NCI-H187 (cell line): ENCODE measurements at regions not wholly inside any gene's neighbourhood (a gene's known extent, or its start where the extent isn't known, plus 50 kb on each side); places are given as distances from the start of the nearest gene placed in this dataset.
"Not testable (repeated sequence)": the region's sequence is repeated elsewhere in the genome, so short reads cannot be mapped to it uniquely, and the experiment has no call there.

ENCODE experiments used
- DNase-seq, 2 experiments: peaks; one replicate each; lab custom pipeline; 2025; lab: John Stamatoyannopoulos, UW

DNA sequence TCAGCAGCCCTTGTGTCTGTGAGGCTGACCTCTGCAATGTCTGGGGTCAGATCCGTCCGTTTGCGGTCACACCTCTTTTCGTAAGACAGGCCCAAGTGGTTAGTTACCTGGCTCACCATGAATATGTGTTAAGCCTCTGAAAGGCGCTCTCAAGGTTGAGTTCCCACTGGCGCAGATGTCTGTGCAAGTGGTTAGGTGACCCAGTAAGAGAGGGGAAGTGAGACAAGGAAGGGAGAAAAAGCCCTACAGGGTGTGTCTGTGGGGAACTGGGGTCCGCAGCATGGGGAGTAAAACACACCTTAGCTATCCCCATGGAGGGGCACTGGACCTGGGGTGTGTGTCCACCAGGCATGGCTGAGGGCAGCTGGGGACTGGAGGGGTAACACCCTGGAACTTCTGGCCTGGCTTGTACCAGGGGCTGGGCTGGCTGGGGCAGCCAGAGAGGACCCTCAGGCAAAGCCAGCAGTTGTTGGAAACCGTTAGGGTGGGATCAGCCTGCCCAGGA is 391.6 kb upstream of the PROK2 start:
- no peak for DNase-seq

DNA sequence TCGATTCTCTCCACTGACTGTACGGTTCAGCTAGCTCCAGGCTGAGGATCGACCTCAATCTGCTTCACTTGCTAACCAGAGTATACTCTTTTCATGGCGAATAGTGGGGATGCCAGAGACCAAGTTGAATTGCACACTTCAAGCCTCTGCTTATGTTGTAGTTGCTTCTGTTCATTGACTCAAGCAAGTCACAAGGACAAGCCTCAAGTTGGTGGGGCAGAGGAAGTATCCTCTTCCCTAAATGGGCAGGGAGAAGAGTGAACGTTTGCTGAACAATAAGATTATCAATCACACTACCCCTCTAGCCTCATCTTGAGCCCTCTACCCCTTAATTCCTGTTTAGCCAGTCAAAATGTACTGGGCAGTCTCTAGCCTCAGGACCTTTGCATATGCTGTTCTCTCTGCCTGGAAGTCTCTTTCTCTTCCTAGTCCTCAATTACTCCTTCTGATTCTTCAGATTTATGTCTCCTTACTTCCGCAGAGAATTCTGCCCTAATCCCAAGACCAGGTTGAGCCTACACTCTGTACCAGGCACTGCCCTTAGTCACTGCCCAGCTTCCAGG is 390.4 kb upstream of the PROK2 start:
- no peak for DNase-seq

DNA sequence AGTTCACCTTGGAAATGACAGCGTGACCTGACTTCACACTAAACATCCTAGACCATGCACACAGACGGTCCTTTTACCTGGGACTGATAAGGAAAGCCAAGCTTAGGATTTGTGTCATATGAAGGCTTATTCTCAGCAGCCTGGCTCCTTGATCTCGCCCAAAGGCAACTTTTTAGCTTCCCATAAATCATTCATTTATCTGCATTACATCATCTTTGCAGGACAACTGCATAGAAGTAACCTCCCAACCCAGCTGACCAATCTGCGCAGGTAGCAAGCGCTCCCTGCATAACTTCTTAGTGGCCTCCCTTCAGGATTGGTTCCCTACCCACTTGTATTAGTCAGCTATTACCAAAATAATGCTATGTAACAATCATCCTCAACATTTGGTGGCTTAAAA is 389.9 kb upstream of the PROK2 start:
- DNase-seq: no peak

DNA sequence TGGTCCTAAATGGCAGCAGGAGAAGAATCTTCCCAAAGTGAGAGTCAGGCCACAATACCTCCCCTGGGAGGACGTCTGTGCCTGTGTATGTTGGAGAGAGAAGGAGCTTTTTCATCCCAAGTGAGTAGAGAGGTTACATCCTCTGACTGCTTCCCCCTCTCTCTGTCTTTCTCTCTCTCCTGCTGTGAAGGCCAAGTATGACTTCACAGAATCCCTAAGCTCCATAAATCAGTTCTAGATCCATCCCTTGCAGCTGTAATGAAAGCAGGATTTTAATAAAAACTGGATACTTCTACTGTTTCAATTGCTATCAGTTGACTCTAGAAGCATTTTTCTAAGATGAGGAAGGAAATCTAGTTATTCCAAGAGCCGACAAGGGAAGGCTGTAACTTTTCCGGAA is 389.1 kb upstream of the PROK2 start:
- no peak for DNase-seq

DNA sequence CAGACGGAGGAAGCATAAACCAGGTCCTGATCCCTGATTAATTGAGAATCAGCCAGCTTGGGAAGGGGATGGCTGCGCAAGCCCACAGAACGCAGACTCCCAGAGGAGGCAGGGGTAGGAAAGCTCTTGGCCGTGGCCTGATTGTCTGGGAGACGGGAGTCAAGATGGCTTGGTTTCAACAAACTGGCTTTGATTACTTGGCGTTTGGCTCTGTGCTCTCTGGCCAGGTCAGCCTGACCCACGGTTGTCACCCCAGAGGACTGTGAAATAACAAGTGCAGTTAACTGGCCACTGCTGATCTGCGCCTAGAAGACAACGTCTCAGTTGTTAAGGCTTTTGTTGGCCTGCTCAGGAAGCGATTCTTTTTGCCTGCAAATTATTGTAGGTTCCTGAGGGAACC is 387.0 kb upstream of the PROK2 start:
- DNase-seq: no peak

DNA sequence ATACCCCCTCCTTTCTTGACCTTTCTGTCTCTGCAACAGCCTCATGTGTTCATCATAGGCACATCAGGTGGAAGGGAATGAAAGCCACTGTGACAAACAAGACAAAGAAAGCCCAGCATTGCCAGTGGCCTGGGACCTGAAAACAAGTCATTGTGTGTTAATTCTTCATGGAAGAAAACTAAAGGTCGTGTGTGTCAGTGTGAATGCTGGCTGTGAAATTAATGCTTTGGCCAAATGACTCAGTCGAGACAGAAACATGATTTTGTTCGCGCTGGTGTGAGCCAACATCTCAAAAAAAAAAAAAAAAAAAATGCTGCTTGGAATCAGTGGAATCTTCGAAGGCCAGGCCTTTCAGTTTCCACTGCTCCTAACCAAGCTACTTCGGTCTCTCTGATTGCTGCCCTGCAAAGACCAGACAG is 386.5 kb upstream of the PROK2 start:
- no peak for DNase-seq

DNA sequence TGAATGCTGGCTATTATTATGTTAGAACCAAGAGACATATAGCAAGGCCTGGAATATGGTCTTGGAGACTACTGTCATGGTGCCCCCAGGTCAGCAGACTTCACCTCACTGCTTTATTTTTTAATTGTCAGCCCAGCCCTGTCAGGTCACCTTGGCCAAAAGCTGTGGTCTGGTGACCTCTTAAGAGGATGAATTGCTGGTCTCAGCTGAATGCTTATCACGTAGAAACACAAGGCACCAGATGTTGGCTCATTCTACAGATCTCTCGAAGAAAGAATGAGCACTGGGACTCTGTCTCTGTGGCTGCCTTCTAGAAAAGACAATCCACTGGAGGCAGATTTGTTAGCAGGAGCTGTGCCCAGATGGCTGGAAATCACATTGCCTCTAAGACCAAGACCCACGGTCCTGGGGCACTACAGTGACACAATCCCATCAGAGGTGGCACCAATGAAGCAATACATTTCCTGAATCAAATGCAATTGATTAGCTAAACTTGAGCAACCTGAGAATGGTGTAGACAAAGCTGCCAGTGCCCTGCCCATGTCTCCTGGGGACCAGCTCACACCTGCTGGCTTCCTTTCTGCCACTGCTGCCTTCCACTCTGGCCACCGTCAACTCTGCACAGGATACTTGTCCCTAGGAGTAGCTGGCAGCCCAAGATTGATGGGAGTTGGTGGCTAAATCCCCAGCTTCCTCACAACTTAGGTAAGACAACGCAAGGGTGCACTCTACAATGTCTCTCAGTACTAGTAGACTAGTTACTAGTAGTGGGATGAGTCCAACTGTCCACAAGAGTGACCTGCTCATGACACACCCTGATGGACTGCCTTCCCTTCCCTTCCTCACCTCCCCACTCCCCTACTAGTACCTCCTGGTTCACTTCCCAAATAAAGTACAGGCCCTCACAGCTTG is 384.9 kb upstream of the PROK2 start:
- DNase-seq: no peak

DNA sequence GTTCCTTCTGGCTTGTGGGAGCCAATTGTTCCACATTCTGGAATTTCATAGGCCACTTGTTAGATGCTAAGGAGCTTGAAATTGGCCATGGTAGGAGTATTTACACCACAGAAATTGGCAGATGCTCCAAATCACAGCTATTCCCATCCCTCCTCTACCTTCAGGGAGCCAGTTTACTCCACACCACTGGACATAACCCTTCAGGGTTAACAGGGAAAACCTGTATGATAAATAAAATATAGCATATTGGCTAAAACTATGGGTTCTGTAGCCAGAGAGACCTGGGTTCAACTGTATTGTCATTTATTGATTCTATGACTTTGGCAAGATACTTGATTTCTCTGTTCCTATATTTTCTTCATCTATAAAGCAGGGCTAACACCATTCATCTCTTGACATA is 384.2 kb upstream of the PROK2 start:
- no peak for DNase-seq

DNA sequence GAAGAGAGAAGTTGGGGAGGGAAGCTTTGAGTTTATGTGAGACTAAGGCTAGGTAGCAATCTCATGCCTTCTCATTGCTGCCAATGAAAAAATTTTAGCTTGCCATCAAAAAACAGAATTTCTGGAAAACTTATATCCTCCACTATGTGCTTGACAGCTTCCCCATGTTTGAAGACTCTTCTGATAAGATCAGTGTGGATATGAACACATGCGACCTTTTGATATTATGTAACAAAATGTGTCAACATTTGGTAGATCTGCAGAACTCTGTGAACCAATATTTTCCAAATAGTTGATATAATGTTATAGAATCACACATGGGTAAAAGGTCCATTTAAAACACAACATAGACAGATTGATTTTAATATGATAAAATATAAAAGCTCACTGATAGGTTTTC is 380.9 kb upstream of the PROK2 start:
- no peak for DNase-seq

DNA sequence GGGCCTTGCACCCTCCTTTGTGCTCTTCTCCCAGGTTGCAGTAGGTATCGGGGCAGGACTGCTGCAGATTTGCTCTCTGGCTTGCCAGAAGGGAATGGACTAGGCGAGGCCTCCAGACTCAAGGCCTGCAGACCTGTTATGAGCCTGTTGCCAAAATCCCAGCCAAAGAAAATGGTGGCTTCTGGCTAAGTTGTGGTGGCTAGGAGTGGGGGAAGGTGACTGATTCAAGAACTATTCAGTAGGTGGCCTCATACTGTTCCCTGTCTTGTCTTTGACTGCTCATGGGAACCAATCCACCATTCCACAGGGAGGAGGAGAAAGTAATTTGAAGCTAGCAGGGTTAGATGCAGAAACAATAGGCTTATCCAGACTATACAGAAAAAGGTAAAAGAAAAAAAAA is 380.4 kb upstream of the PROK2 start:
- no peak for DNase-seq

DNA sequence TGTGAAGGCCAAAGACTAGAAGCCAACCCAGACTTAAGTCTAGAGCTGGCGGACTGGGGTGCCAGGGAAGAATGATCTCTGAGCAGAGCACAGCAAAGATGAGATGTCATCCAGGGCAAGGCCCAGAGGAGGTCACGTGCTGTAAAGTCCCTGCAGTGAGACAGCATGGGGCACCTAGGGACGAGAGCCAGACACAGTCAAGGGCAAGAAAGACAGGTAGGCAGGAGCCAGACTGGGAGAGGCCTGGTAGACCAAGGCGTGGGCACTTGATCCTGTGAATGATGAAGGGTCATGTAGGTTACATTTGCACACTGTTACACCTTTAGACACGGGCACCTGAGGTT is 379.7 kb upstream of the PROK2 start:
- no peak for DNase-seq

DNA sequence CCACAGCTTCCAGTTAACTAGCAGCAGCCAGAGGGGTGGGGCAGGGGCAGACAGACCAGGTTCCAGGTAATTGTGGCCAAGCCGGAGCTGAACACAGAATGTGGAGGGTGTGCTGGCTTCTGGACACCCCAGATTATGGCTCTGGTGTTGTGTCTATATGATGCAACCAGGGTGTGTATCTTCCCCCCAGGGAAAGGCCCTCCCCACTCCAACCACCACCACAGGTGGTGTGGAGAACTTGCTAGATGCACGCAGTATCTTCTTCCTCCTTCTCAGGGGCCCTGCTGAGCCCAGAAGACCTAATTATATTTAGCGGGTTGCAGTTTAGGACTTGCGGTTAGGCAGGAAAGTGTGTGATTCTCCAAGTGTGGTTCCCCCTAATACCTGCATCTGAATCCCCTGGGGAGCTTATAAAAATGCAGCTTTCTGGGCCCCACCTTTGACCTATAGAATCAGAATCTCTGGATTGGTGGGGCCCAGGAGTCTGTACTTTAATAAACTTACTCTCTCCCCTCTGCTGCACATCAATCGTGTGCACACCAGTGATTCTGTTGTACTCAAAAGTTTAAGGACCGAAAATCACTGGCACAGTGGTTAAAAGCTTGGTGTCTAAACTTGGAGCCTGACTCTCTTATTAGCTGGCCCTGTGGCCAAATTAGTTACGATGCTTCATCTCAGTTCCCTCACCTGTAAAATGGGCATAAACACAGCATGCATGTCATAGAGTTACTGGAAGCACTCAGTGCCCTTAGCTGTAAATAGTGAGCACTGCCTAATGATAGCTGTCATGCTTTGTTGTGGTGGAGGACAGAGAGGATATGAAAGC is 379.1 kb upstream of the PROK2 start:
- no peak for DNase-seq

DNA sequence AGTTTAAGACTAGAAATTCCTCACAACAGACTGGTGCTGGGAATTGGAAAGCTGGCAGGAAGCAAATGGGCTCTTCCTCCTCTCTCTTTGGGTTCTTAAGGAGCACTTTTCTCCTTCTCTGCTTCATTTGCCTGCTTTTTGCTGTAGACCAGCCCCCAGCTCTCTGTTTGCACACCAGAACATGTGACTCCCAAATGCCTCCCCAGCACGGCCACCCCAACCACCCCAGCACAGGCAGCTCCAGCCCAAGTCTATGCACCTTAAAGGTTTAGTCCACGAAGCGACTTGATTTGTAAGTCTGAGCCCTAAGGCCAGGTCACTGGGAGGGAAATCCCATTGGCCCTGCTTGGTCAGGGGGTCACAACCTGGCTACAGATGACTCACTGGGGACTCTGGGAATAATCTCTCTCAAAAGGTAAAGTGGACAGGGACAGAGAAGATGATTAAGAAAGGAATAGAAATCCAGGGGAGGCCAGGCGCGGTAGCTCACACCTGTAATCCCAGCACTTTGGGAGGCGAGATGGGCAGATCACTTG is 377.8 kb upstream of the PROK2 start:
- no peak for DNase-seq

DNA sequence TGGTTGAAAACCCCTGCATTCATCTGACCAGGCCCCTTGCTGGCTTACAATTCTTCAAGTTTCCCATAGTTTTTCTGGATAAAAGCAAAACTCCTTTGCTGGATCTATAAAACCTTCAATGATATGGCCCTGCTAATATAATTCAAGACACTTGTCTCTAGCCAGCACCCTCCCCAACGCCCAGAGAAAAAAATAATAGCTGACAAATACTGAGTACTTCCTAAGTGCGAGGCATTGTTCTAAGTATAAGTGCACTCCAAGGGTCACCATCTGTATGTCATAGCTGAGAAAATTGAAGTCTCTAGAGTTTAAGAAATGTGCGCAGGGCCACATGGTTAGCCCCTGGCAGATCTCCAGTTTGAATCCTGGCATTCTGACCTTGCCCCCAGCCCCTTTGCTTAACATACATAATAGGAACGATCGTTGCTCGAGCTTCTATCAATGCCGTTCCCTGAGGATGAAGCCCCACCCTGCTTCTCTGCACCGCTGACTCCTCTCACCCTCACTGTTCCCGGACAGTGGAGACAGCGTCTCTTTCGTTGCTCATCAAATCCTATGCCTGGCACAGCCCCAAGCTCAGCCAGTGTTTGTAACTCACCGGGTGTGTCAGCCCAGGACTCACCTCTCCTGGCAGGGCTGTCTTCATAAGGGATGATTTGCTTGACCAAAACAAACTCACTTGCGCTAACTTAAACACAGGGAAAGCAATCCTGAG is 377.1 kb upstream of the PROK2 start:
- DNase-seq: no peak

DNA sequence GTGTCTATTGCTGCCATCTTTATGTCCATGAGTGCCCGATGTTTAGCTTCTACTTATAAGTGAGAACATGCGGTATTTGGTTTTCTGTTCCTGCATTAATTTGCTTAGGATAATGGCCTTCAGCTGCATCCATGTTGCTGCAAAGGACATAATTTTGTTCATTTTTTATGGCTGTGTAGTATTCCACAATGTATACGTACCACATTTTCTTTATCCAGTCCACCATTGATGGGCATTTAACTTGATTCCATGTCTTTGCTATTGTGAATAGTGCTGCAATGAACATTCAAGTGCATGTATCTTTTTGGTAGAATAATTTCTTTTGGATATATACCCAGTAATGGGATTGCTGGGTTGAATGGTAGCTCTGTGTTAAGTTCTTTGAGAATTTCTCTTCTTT is 376.3 kb upstream of the PROK2 start:
- DNase-seq: not testable (repeated sequence)

DNA sequence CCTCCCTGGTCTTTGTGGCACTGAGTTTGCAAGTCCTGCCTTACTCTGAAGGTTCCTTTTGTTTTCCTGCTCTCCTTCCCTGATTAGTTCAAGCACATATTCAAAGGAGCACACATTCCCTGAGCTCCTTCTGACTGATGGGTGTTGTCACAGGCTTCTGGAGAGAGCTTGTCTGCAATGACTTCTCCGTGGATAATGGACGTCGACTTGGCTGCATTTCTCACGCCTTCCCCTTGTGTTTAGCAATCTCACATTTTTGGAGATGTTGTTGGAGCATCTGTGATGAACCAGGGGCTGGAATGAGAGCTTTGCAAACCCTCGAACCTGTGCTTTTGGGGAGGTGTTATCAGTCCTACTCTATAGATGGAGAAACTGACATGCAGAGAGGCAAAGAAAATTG is 375.4 kb upstream of the PROK2 start:
- no peak for DNase-seq

DNA sequence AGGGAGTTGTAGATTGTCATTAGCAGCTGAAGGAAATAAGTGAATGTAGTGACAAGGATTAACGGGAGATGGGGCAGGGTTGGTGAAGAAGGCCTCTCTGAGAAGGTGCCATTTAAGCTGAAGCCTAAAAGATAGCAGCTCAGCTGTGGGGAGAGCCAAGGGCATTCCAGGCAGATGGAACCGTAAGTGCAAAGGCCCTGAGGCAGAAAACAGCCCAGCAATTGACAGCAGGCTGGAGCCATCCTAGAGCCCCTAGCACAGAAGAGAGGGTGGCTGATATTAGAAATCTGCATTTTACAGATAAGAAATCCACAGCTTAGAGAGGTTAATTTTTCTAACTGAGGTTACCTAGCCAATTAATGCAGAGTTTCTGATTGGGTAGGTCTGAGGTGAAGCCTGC is 374.5 kb upstream of the PROK2 start:
- no peak for DNase-seq

DNA sequence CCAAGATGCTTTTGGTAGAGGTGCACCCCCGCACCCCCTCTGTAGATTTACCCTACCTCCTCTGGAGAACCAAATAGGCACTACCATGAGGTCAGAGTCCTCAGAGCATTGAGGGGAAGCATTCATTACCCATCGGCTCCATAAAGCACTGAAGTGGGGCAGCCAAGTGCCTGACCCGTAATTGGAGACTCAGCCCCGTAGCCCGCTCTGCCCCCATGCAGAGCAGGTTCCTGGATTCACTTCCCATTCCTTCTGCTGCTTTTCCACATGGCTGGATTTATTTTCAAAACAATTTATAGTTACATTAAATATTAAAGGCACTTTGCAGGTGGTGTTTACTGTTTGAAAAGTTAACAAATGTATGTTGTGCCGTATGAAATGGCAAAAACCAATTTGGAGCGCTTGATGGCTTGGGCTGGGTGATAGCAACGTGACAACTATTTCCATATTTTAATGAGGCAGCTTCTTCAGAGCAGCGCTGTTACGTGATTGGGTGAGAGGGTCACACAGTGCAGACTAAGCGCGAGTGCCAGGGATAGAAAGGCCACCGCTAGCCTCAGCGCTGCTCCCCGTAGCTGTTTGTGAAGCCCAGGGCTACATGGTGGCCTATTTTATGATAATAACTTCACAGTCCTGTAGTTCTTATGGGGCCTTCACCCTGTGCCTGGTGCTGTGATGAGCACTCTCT is 373.8 kb upstream of the PROK2 start:
- DNase-seq: no peak

DNA sequence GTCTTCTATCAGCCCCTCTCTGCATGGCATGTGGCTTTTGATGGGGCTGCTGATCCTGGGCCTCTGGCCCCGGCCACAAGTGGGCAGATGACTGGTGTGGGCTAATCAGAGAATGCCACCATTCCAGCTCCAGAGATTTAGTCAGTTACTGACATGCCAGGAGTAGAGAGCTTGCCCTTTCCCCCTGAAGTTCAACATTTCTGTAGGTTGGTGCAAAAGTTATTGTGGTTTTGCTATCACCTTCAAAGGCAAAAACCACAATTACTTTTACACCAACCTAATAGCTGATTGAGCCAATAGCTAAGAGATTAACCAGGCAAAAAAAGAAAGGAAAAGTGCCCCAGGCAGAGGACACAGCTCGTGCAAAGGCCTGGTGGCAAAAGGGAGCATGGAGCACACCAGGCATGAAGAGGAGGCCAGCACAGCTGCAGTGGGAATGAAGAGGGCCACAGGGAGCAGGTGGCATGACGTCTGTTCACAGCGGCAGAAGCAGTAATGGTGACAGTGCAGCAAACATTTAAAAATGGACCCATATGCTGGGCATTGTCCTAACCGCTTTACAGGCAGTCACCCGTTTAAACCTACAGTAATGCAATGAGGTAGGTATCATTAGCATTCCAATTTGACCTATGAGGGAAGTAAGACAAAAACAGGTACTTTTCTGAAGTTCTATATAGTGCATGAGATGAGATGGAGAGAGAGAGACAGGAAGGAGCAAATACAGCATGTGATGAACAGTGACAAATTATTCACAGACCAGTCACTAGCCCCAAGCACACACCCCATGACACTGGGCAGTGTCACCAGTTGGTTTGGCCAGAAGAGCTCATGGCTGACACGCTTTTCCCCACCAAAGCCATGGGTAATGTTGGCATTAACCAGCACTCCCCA is 373.0 kb upstream of the PROK2 start:
- DNase-seq: no peak

DNA sequence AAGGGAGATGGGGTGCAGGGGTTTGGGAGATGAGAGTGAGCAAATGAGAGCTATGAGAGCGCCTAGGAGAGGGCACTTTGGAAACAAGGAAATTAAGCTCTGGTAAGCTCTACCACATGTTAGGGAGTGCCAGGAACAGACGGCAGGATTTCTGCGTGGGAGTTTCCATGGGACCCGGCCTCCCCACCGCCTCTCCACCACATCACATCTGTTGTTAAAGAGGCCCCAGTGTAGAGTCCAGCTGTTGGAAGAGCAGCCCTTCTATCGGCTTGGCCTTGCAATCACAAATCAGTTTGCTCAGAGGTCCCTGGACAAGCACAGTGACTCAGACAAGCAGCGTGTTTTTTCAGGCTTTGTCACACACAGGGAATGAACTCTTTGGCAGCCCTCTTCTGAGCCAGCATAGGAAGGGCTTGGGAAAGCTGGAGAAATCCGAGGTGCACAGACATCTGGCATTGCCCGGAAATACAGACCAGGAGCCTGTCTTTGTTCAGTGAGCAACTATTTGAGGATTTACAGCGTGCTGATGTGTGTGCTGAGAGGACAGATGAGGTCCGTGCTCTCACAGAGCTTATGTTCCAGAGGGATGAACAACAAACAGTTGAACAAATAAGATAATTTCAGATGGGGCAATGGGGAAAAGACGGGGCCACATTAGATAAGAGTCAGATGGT is 370.6 kb upstream of the PROK2 start:
- DNase-seq: no peak
